NCI-H2081 (cell line): ENCODE measurements at regions not wholly inside any gene's neighbourhood (a gene's known extent, or its start where the extent isn't known, plus 50 kb on each side); places are given as distances from the start of the nearest gene placed in this dataset.

Source experiments
- DNase-seq, 2 experiments: peaks; one replicate each; lab custom pipeline; 2025; lab: John Stamatoyannopoulos, UW

DNA sequence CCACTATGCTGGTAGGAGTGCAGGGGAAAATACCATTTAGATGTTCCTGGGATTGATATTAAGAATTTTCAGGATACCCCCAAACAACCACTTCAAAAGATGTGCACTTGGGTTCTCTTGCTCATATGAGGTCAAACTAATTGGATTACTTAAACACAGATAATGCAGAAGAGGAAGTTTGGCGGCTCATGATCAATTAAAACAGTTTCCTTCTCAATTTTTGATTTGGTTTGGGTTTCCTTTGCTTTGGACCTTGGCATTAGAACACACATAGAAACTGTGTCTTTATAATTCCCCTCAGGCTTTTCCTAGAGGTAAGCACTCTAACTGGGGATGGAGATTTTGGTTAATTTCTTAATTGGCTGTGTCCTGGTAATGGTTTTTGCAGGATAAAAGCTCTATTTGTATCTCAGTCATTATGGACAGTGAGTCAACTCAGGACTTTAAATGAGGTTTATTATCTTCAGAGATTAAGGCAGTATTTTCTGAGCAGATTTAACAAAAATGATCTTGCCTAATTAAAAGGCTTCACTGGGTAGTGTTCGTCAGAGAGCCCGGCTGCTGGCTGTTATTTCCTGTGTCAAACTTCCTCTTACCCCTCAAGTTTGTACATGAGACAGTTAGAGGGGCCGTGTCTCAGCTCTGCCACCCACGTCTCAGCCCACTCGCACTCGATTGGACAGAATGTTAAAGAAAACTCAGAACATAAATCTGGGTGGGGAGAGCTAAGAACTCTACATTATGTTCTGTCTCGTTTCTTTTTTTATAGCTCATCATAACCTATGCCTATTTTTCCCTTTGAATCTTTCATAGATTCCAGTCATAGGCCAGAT lies 50.3 kb upstream of the PREP start:
- DNase-seq: no peak
